GM12891 (cell line): ENCODE measurements at regions not wholly inside any gene's neighbourhood (a gene's known extent, or its start where the extent isn't known, plus 50 kb on each side); places are given as distances from the start of the nearest gene placed in this dataset.

Experiments used
- DNase-seq: peaks from one replicate; pipeline ENCODE4 v3.0.0; 2011; ENCODE audit warnings: low spot score; ENCODE audit not compliant: insufficient read length
- FAIRE-seq: peaks from 2 replicates; lab custom pipeline; 2011; peaks lifted over from hg19 to GRCh38; lab: Jason Lieb, UNC
- PAX5 ChIP-seq: IDR thresholded peaks from 2 replicates; pipeline ENCODE4 v1.6.1; 2011; ENCODE audit warnings: low read length, moderate library complexity, mild to moderate bottlenecking; ENCODE audit not compliant: insufficient read depth, severe bottlenecking
- POLR2A ChIP-seq: IDR thresholded peaks from 2 replicates; pipeline ENCODE4 v1.6.1; 2011; ENCODE audit warnings: low read depth, low read length, control low read depth
- POLR2AphosphoS5 ChIP-seq: IDR thresholded peaks from 2 replicates; pipeline ENCODE4 v1.6.1; 2011; ENCODE audit warnings: low read depth, low read length, control low read depth
- POU2F2 ChIP-seq: IDR thresholded peaks from 2 replicates; pipeline ENCODE4 v1.6.1; 2011; ENCODE audit warnings: low read depth, mild to moderate bottlenecking, control low read depth, low read length, moderate library complexity
- SPI1 ChIP-seq: IDR thresholded peaks from 2 replicates; pipeline ENCODE4 v1.6.1; 2011; ENCODE audit warnings: low read depth, low read length, control low read depth
- TAF1 ChIP-seq: IDR thresholded peaks from 2 replicates; pipeline ENCODE4 v1.6.1; 2011; ENCODE audit warnings: low read depth, low read length, control low read depth

GRCh38 chr5:10140195-10140973 is 109.3 kb downstream of the ATPSCKMT start:
- no peak for FAIRE-seq
- TF ChIP-seq SPI1: no peak
- no peak for TF ChIP-seq POLR2A
- no peak for TF ChIP-seq PAX5
- no peak for TF ChIP-seq POU2F2
- TF ChIP-seq TAF1: no peak
- TF ChIP-seq POLR2AphosphoS5: no peak
- DNase-seq: no peak

GRCh38 chr5:10138395-10139057 is 111.2 kb downstream of the ATPSCKMT start:
- FAIRE-seq: no peak
- TF ChIP-seq SPI1 (no peak), POU2F2 (no peak), TAF1 (no peak), POLR2A (no peak), POLR2AphosphoS5 (no peak), PAX5 (no peak)
- no peak for DNase-seq

- TF ChIP-seq SPI1 (no peak), POLR2A (no peak), TAF1 (no peak), POU2F2 (no peak), POLR2AphosphoS5 (no peak), PAX5 (no peak)
- DNase-seq: no peak
- FAIRE-seq: no peak
Measured at GRCh38 chr5:10133830-10134229, 115.9 kb downstream of the ATPSCKMT start.

GRCh38 chr5:10130881-10131280 is 118.8 kb downstream of the ATPSCKMT start:
- no peak for TF ChIP-seq POLR2A
- no peak for TF ChIP-seq POLR2AphosphoS5
- TF ChIP-seq POU2F2: no peak
- no peak for TF ChIP-seq PAX5
- no peak for TF ChIP-seq TAF1
- TF ChIP-seq SPI1: no peak
- FAIRE-seq (no peak), DNase-seq (no peak)

GRCh38 chr5:10126900-10127299 is 122.8 kb downstream of the ATPSCKMT start:
- DNase-seq (no peak), FAIRE-seq (no peak)
- TF ChIP-seq SPI1: no peak
- no peak for TF ChIP-seq POLR2A

- DNase-seq (no peak), FAIRE-seq (no peak)
- TF ChIP-seq SPI1: no peak
- no peak for TF ChIP-seq POU2F2
- no peak for TF ChIP-seq POLR2A
- TF ChIP-seq TAF1: no peak
- no peak for TF ChIP-seq POLR2AphosphoS5
- TF ChIP-seq PAX5: no peak
Measured at GRCh38 chr5:10125116-10125515, 124.6 kb downstream of the ATPSCKMT start.

GRCh38 chr5:10124287-10124686 is 125.4 kb downstream of the ATPSCKMT start:
- no peak for FAIRE-seq
- no peak for DNase-seq
- no peak for TF ChIP-seq POLR2AphosphoS5
- no peak for TF ChIP-seq POLR2A
- TF ChIP-seq SPI1: no peak
- TF ChIP-seq PAX5: no peak
- TF ChIP-seq POU2F2: no peak
- TF ChIP-seq TAF1: no peak

- DNase-seq (no peak), FAIRE-seq (no peak)
- no peak for TF ChIP-seq SPI1
- TF ChIP-seq POLR2AphosphoS5: no peak
- no peak for TF ChIP-seq TAF1
Measured at GRCh38 chr5:10123254-10123989, 126.3 kb downstream of the ATPSCKMT start.

GRCh38 chr5:10122076-10122726 is 127.5 kb downstream of the ATPSCKMT start:
- no peak for FAIRE-seq
- TF ChIP-seq PAX5 (no peak), TAF1 (no peak), SPI1 (no peak), POLR2A (no peak), POU2F2 (no peak), POLR2AphosphoS5 (no peak)
- no peak for DNase-seq
